GM23248 (cell line): ENCODE measurements at regions not wholly inside any gene's neighbourhood (a gene's known extent, or its start where the extent isn't known, plus 50 kb on each side); places are given as distances from the start of the nearest gene placed in this dataset.

ENCODE experiments used
- EZH2 ChIP-seq: fragments of 200-600 bp; sonication (generic); IDR thresholded peaks from 2 replicates; pipeline ENCODE4 v1.6.1; 2018; ENCODE audit warnings: antibody characterized with exemption, mild to moderate bottlenecking; ENCODE audit not compliant: insufficient read depth, poor library complexity, severe bottlenecking
- EZH2phosphoT487 ChIP-seq: fragments of 200-600 bp; sonication (generic); IDR thresholded peaks from 2 replicates; pipeline ENCODE4 v1.6.1; 2018; ENCODE audit warnings: antibody characterized with exemption, moderate library complexity, mild to moderate bottlenecking, low read depth; ENCODE audit not compliant: insufficient read depth

- no peak for TF ChIP-seq EZH2
- no peak for TF ChIP-seq EZH2phosphoT487
These were observed 280.9 kb downstream of the RPRM start for GRCh38 chr2:153197402-153198386.
